Endothelial cell of umbilical vein (primary cell): ENCODE measurements at regions not wholly inside any gene's neighbourhood (a gene's known extent, or its start where the extent isn't known, plus 50 kb on each side); places are given as distances from the start of the nearest gene placed in this dataset.

Experiments
- BruUV-seq: library from RNA; stranded (reverse); fragments of 400-500 nt; replicated peaks from 2 replicates; lab custom pipeline; 2021; lab: Mats Ljungman, UMichigan
- CTCF ChIA-PET: fragments of 300-600, 350-600 bp; sonication (Branson Sonifier 250); formaldehyde crosslinking; loops from one replicate; lab custom pipeline; 2021; ENCODE audit warnings: antibody characterized with exemption, inconsistent platforms; lab: Charles Lee
- POLR2A ChIA-PET: fragments of 300-600, 350-600 bp; sonication (Branson Sonifier 250); formaldehyde crosslinking; loops from one replicate; lab custom pipeline; 2021; ENCODE audit warnings: antibody characterized with exemption, inconsistent platforms; lab: Charles Lee
- DNase-seq: peaks from one replicate; pipeline ENCODE4 v3.0.0-alpha.2; 2011; ENCODE audit warnings: low read depth, low spot score
- FAIRE-seq: peaks from 2 replicates; lab custom pipeline; 2011; peaks lifted over from hg19 to GRCh38; lab: Jason Lieb, UNC
- H2AFZ ChIP-seq: 2 replicates; pipeline ENCODE4 v1.6.0; 2012; ENCODE audit warnings: low read depth, low read length, control low read depth, inconsistent platforms
- H3K27ac ChIP-seq: 2 replicates; pipeline ENCODE4 v1.5.1; 2011; ENCODE audit warnings: low read depth, mild to moderate bottlenecking, control low read depth, low read length, moderate library complexity; ENCODE audit not compliant: insufficient read depth
- H3K27me3 ChIP-seq, 2 experiments: 2 replicates each; pipeline versions ENCODE4 v1.6.0 to v1.6.1; 2011; ENCODE audit warnings: low read length in 2 of 2, mixed read lengths in 1 of 2; ENCODE audit not compliant: control insufficient read depth in 2 of 2, insufficient read depth in 2 of 2
- H3K36me3 ChIP-seq, 2 experiments: 2 replicates in 1 of 2; 3 replicates in 1 of 2; pipeline ENCODE4 v1.5.1; 2011; ENCODE audit warnings: low read length in 2 of 2, mild to moderate bottlenecking in 1 of 2, moderate library complexity in 1 of 2; ENCODE audit not compliant: control insufficient read depth in 2 of 2, insufficient read depth in 2 of 2; ENCODE audit errors: extremely low read depth in 1 of 2
- H3K4me1 ChIP-seq: 3 replicates; pipeline ENCODE4 v1.5.1; 2011; ENCODE audit warnings: mild to moderate bottlenecking, low read length; ENCODE audit not compliant: control insufficient read depth, insufficient read depth; ENCODE audit errors: extremely low read depth
- H3K4me2 ChIP-seq: 2 replicates; pipeline ENCODE4 v1.6.1; 2011; ENCODE audit warnings: low read length, control low read depth, mixed read lengths; ENCODE audit not compliant: insufficient read depth
- H3K4me3 ChIP-seq, 3 experiments: fragments of 200-600 bp in 1 of 3; sonication (generic), shearing (Covaris generic) in 1 of 3; replicated peaks in 1 of 3; 2 replicates each; pipeline ENCODE4 v1.5.1; 2011 to 2016; ENCODE audit warnings: control low read depth in 3 of 3, low read length in 3 of 3, mild to moderate bottlenecking in 2 of 3, inconsistent platforms in 1 of 3, low read depth in 1 of 3, moderate library complexity in 1 of 3; ENCODE audit not compliant: insufficient read depth in 1 of 3
- H3K79me2 ChIP-seq: 2 replicates; pipeline ENCODE4 v1.6.0; 2012; ENCODE audit warnings: low read length, inconsistent platforms; ENCODE audit not compliant: control insufficient read depth, insufficient read depth
- H3K9ac ChIP-seq: replicated peaks from 2 replicates; pipeline ENCODE3; 2011; ENCODE audit warnings: low read length, control low read depth; ENCODE audit not compliant: insufficient read depth; ENCODE audit errors: extremely low read depth
- H3K9me1 ChIP-seq: replicated peaks from 3 replicates; pipeline ENCODE4 v1.6.0; 2011; ENCODE audit warnings: mild to moderate bottlenecking, low read length; ENCODE audit not compliant: control insufficient read depth, insufficient read depth; ENCODE audit errors: extremely low read depth
- H3K9me3 ChIP-seq: replicated peaks from 2 replicates; pipeline ENCODE4 v1.5.1; 2012; ENCODE audit warnings: low read length, inconsistent platforms; ENCODE audit not compliant: control insufficient read depth, insufficient read depth
- H4K20me1 ChIP-seq: replicated peaks from 2 replicates; pipeline ENCODE3; 2011; ENCODE audit warnings: mild to moderate bottlenecking, low read length; ENCODE audit not compliant: control insufficient read depth, insufficient read depth; ENCODE audit errors: extremely low read depth
- EZH2 ChIP-seq: IDR thresholded peaks from 2 replicates; pipeline ENCODE4 v1.6.1; 2012; ENCODE audit warnings: borderline replicate concordance, low read depth, mild to moderate bottlenecking, moderate library complexity, low read length, inconsistent platforms; ENCODE audit not compliant: severe bottlenecking
- FOS ChIP-seq: IDR thresholded peaks from 2 replicates; pipeline ENCODE4 v1.6.1; 2011; ENCODE audit warnings: mild to moderate bottlenecking, low read length, moderate library complexity, borderline replicate concordance; ENCODE audit not compliant: insufficient read depth
- GATA2 ChIP-seq: IDR thresholded peaks from 2 replicates; pipeline ENCODE4 v1.7.0; 2011; ENCODE audit warnings: low read depth, mild to moderate bottlenecking, moderate library complexity, mixed read lengths, low read length; ENCODE audit not compliant: insufficient read length, insufficient read depth
- JUN ChIP-seq: IDR thresholded peaks from 2 replicates; pipeline ENCODE4 v1.6.1; 2011; ENCODE audit warnings: borderline replicate concordance, low read depth; ENCODE audit not compliant: insufficient read length, insufficient read depth
- MYC ChIP-seq: IDR thresholded peaks from one replicate; pipeline ENCODE4 v1.6.1; 2011; ENCODE audit warnings: mild to moderate bottlenecking, low read depth, low read length
- POLR2A ChIP-seq: IDR thresholded peaks from 2 replicates; pipeline ENCODE4 v1.6.1; 2012; ENCODE audit warnings: low read depth, mild to moderate bottlenecking, control low read depth, low read length
- POLR2AphosphoS5 ChIP-seq: IDR thresholded peaks from 2 replicates; pipeline ENCODE4 v1.6.1; 2012; ENCODE audit warnings: low read depth, mild to moderate bottlenecking, control low read depth, low read length, moderate library complexity; ENCODE audit not compliant: insufficient read depth
- dilution Hi-C: fragments of 300-500 bp; cut with MboI; formaldehyde crosslinking; loops from one replicate; pipeline ENCODE4 v1.15.0; 2019; ENCODE audit warnings: low sequenced_read_pairs; ENCODE audit not compliant: extremely low pct_ligation_motif_present
- intact Hi-C: fragments of 100-400 bp; cut with micrococcal nuclease; formaldehyde crosslinking; loops from one replicate; pipeline ENCODE4 v1.10.0; 2022
- TF ChIP-seq, protein P1 (sequence below), 2 donors: IDR thresholded peaks; 1 replicate in 1 of 2; 2 replicates in 1 of 2; pipeline ENCODE4 v1.5.1; 2011; ENCODE audit warnings: low read length in 2 of 2, mild to moderate bottlenecking in 2 of 2, moderate library complexity in 2 of 2, control low read depth in 1 of 2, inconsistent platforms in 1 of 2, low read depth in 1 of 2; ENCODE audit not compliant: insufficient read depth in 1 of 2; ENCODE audit errors: extremely low read depth in 1 of 2
- TF ChIP-seq, protein P2 (sequence below): IDR thresholded peaks from 2 replicates; pipeline ENCODE4 v1.6.1; 2011; ENCODE audit not compliant: insufficient read depth, insufficient read length

DNA sequence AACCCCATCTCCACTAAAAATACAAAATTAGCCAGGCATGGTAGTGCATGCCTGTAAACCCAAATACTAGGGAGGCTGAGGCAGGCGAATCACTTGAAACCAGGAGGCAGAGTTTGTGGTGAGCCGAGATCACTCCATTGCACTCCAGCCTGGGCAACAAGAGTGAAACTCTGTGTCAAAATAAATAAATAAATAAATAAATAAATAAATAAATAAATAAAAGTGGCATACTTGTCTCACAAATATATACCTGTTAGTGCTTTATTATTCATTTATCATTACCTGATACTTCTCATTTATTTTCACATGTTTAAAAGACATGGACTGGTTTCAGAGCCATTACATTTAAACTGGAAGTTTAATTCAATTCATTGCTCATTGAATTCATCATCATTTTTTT, 491.4 kb upstream of the CDH7 start:
- Histone ChIP-seq H3K9ac (no peak overlapping the region), H3K4me3 (no peak overlapping the region), H3K27ac (no peak overlapping the region), H3K4me2 (no peak overlapping the region), H3K9me3 (no peaks in the 10 kb centered on the region), H3K36me3 (no peaks in the 10 kb centered on the region), H3K79me2 (no peaks in the 10 kb centered on the region), H2AFZ (no peak overlapping the region), H4K20me1 (no peaks in the 10 kb centered on the region), H3K27me3 (no peaks in the 10 kb centered on the region), H3K9me1 (no peaks in the 10 kb centered on the region), H3K4me1 (no peaks in the 10 kb centered on the region)
- dilution Hi-C loops = no loop called here
- no peak for DNase-seq
- FAIRE-seq = no peak
- TF ChIP-seq EZH2 = no peak
- TF ChIP-seq, protein P1, sequence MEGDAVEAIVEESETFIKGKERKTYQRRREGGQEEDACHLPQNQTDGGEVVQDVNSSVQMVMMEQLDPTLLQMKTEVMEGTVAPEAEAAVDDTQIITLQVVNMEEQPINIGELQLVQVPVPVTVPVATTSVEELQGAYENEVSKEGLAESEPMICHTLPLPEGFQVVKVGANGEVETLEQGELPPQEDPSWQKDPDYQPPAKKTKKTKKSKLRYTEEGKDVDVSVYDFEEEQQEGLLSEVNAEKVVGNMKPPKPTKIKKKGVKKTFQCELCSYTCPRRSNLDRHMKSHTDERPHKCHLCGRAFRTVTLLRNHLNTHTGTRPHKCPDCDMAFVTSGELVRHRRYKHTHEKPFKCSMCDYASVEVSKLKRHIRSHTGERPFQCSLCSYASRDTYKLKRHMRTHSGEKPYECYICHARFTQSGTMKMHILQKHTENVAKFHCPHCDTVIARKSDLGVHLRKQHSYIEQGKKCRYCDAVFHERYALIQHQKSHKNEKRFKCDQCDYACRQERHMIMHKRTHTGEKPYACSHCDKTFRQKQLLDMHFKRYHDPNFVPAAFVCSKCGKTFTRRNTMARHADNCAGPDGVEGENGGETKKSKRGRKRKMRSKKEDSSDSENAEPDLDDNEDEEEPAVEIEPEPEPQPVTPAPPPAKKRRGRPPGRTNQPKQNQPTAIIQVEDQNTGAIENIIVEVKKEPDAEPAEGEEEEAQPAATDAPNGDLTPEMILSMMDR (IDR thresholded peaks at IDR 0.05; ENCODE audit: extremely low read depth in 1 of 2, insufficient read depth in 1 of 2, low read depth in 1 of 2, low read length in 2 of 2) = no peak
- TF ChIP-seq FOS = no peak
- no peak for TF ChIP-seq GATA2
- TF ChIP-seq MYC = no peak
- TF ChIP-seq JUN = no peak
- TF ChIP-seq, protein P2, sequence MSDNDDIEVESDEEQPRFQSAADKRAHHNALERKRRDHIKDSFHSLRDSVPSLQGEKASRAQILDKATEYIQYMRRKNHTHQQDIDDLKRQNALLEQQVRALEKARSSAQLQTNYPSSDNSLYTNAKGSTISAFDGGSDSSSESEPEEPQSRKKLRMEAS = no peak
- TF ChIP-seq POLR2AphosphoS5 = no peak
- no peak for TF ChIP-seq POLR2A
- ChIA-PET CTCF (no interaction called here), POLR2A (no interaction called here)
- intact Hi-C loops = no loop called here
- BruUV-seq = no TSS peak
